Panc1 (cell line): ENCODE measurements at regions not wholly inside any gene's neighbourhood (a gene's known extent, or its start where the extent isn't known, plus 50 kb on each side); places are given as distances from the start of the nearest gene placed in this dataset.

Source experiments
- ATAC-seq: fragments of 200-7000 bp; cut with Tn5 transposase; 2 replicates; pipeline ENCODE4 v1.9.1; 2020; ENCODE audit warnings: mild to moderate bottlenecking, moderate library complexity
- BruUV-seq: library from RNA; stranded (reverse); fragments of 400-500 nt; replicated peaks from 2 replicates; lab custom pipeline; 2021; lab: Mats Ljungman, UMichigan
- CTCF ChIA-PET: fragments of 300-600 bp; sonication (Branson Sonifier 250); formaldehyde crosslinking; loops from one replicate; lab custom pipeline; 2022; ENCODE audit warnings: antibody characterized with exemption; lab: Charles Lee
- POLR2A ChIA-PET: fragments of 300-600 bp; sonication (Branson Sonifier 250); formaldehyde crosslinking; loops from one replicate; lab custom pipeline; 2022; ENCODE audit warnings: antibody characterized with exemption; lab: Charles Lee
- DNase-seq: peaks from one replicate; pipeline ENCODE4 v3.0.0-alpha.2; 2010; ENCODE audit warnings: low read depth, low spot score
- H3K27ac ChIP-seq: 2 replicates; pipeline ENCODE4 v1.5.1; 2011; ENCODE audit warnings: mild to moderate bottlenecking, low read length, inconsistent platforms
- H3K27me3 ChIP-seq: fragments of 200-500 bp; sonication (Bioruptor generic); 2 replicates; pipeline ENCODE4 v1.6.0; 2014; ENCODE audit warnings: low read length, inconsistent platforms; ENCODE audit not compliant: control insufficient read depth, insufficient read depth
- H3K36me3 ChIP-seq: fragments of 200-500 bp; sonication (Bioruptor generic); 2 replicates; pipeline ENCODE4 v1.5.1; 2014; ENCODE audit warnings: inconsistent platforms, mild to moderate bottlenecking, low read length, moderate library complexity; ENCODE audit not compliant: control insufficient read depth, insufficient read depth
- H3K4me1 ChIP-seq: 2 replicates; pipeline ENCODE4 v1.5.1; 2011; ENCODE audit warnings: inconsistent platforms, mild to moderate bottlenecking, low read length, moderate library complexity; ENCODE audit not compliant: control insufficient read depth, insufficient read depth
- H3K4me3 ChIP-seq, 2 experiments: 2 replicates each; pipeline ENCODE4 v1.5.1; 2011 to 2012; ENCODE audit warnings: low read depth in 2 of 2, low read length in 2 of 2, mild to moderate bottlenecking in 2 of 2, inconsistent platforms in 1 of 2, moderate library complexity in 1 of 2
- H3K9me3 ChIP-seq: fragments of 200-500 bp; sonication (Bioruptor generic); 2 replicates; pipeline ENCODE4 v1.5.1; 2014; ENCODE audit warnings: low read depth, mild to moderate bottlenecking, inconsistent platforms, low read length, moderate library complexity; ENCODE audit not compliant: control insufficient read depth, insufficient read depth
- POLR2AphosphoS5 ChIP-seq: IDR thresholded peaks from 2 replicates; pipeline ENCODE4 v1.6.1; 2012; ENCODE audit warnings: mild to moderate bottlenecking, low read depth, low read length, moderate library complexity
- REST ChIP-seq, 2 experiments: IDR thresholded peaks; 2 replicates each; pipeline ENCODE4 v1.6.1; 2011 to 2012; ENCODE audit warnings: low read depth in 2 of 2, control low read depth in 1 of 2, low read length in 1 of 2, mild to moderate bottlenecking in 1 of 2, moderate library complexity in 1 of 2; ENCODE audit not compliant: insufficient read depth in 1 of 2
- SIN3A ChIP-seq: IDR thresholded peaks from 2 replicates; pipeline ENCODE4 v1.6.1; 2012; ENCODE audit warnings: low read depth, mild to moderate bottlenecking, low read length, moderate library complexity, borderline replicate concordance; ENCODE audit not compliant: insufficient read depth
- TCF7L2 ChIP-seq: IDR thresholded peaks from 2 replicates; pipeline ENCODE4 v1.6.1; 2011; ENCODE audit warnings: mild to moderate bottlenecking, low read depth, low read length, inconsistent platforms
- in situ Hi-C: cut with HindIII; loops from 2 replicates; pipeline ENCODE4 v1.10.0; 2016; ENCODE audit warnings: low sequenced_read_pairs, low pct_unique_long_range_greater_than_20kb
- intact Hi-C: fragments of 100-400 bp; cut with micrococcal nuclease; formaldehyde crosslinking; loops from one replicate; pipeline ENCODE4 v1.10.0; 2022; ENCODE audit not compliant: unreplicated experiment
- TF ChIP-seq, protein P1 (sequence below): fragments of 450-650 bp; IDR thresholded peaks from 2 replicates; pipeline ENCODE4 v1.5.1; 2017; ENCODE audit warnings: mild to moderate bottlenecking

GRCh38 chr7:25313526-25313925 is 85.2 kb upstream of the NPVF start:
- Histone ChIP-seq H3K4me3 (no peak overlapping the region), H3K9me3 (no peaks in the 10 kb centered on the region), H3K27me3 (no peaks in the 10 kb centered on the region), H3K27ac (no peak overlapping the region), H3K36me3 (no peaks in the 10 kb centered on the region), H3K4me1 (no peaks in the 10 kb centered on the region)
- ChIA-PET CTCF (no interaction called here), POLR2A (no interaction called here)
- ATAC-seq (no peak), DNase-seq (no peak)
- TF ChIP-seq TCF7L2 (no peak), POLR2AphosphoS5 (no peak), REST (IDR thresholded peaks at IDR 0.05; ENCODE audit: insufficient read depth in 1 of 2, low read depth in 2 of 2, low read length in 1 of 2) (no peak), SIN3A (no peak)
- TF ChIP-seq, protein P1, sequence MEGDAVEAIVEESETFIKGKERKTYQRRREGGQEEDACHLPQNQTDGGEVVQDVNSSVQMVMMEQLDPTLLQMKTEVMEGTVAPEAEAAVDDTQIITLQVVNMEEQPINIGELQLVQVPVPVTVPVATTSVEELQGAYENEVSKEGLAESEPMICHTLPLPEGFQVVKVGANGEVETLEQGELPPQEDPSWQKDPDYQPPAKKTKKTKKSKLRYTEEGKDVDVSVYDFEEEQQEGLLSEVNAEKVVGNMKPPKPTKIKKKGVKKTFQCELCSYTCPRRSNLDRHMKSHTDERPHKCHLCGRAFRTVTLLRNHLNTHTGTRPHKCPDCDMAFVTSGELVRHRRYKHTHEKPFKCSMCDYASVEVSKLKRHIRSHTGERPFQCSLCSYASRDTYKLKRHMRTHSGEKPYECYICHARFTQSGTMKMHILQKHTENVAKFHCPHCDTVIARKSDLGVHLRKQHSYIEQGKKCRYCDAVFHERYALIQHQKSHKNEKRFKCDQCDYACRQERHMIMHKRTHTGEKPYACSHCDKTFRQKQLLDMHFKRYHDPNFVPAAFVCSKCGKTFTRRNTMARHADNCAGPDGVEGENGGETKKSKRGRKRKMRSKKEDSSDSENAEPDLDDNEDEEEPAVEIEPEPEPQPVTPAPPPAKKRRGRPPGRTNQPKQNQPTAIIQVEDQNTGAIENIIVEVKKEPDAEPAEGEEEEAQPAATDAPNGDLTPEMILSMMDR: no peak
- no TSS peak for BruUV-seq
- in situ Hi-C loops: no loop called here
- intact Hi-C loops: no loop called here

DNA sequence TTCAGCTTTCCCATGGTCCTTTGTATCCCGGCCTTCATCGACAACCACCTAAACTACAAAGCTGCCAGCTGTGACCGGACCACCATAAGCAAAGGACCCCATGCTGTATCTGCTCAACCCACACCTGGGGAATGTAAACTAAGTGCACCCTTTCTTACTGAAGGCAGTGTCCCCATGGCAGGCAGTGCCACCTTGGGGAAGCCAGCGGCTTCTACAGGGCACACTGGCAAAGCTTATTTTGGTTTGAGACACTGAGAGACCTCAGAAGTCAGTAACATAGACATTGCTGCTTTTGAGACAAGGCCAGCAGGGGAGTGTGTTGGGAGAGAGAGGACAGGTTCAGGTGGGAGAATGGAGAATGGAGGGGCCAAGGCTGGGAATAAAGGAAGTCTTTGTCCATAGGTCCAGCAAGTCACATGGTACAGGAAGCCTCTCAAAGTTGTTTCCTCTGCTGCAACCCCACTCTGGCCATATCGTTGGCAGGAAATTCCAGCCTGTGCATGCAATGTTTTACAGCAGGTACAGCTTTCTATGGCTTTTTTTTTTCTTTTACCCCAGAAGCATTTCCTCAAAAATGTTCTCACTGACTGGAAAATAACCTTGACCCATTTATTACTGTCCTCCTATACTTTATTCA is 85.9 kb upstream of the NPVF start:
- no TSS peak for BruUV-seq
- ChIA-PET CTCF (no interaction called here), POLR2A (interaction anchor here (0.6 kb wide), 1 partner anchor 319 kb away, joined by 3 read pairs; no protein-coding TSS in a partner anchor)
- no peaks in the 10 kb centered on the region for H3K4me1 ChIP-seq
- intact Hi-C loops: no loop called here
- no peak for ATAC-seq
- no peak overlapping the region for H3K27ac ChIP-seq
- no peaks in the 10 kb centered on the region for H3K9me3 ChIP-seq
- TF ChIP-seq SIN3A (no peak), TCF7L2 (no peak), POLR2AphosphoS5 (no peak)
- TF ChIP-seq, protein P1: no peak
- 0 out of 2 replicates have a peak, but pooled peaks cover under 1% of the 10 kb centered on the region for H3K27me3 ChIP-seq
- in situ Hi-C loops: no loop called here
- no peak overlapping the region for H3K4me3 ChIP-seq
- no peaks in the 10 kb centered on the region for H3K36me3 ChIP-seq
- DNase-seq: no peak
